ENCODE measurements at regions not wholly inside any gene's neighbourhood (a gene's known extent, or its start where the extent isn't known, plus 50 kb on each side); places are given as distances from the start of the nearest gene placed in this dataset.

- CTCF ChIA-PET, result no interaction called here
- intact Hi-C loops (cut with DNase I, micrococcal nuclease), result no loop called here
- Mint-ChIP-seq H3K36me3 (ENCODE audit: low read depth) (no peaks in the 10 kb centered on the region), H3K27me3 (peaks cover 42% of the 10 kb centered on the region), H3K27ac (no peak overlapping the region), H3K4me3 (no peak overlapping the region), H3K4me1 (ENCODE audit: low read depth) (no peaks in the 10 kb centered on the region), H3K9me3 (no peaks in the 10 kb centered on the region)
- DNase-seq, result no peak
- Histone ChIP-seq H3K36me3 (ENCODE audit: insufficient read depth, low read length) (no peaks in the 10 kb centered on the region), H3K4me3 (ENCODE audit: low read length) (no peak overlapping the region), H3K4me1 (ENCODE audit: insufficient read depth, low read length) (no peaks in the 10 kb centered on the region), H3K9me3 (ENCODE audit: control insufficient read depth in 1 of 2, insufficient read depth in 1 of 2, low read length in 2 of 2) (no peaks in the 10 kb centered on the region), H3K27ac (ENCODE audit: low read depth in 1 of 2, low read length in 2 of 2) (no peak overlapping the region), H3K27me3 (ENCODE audit: control insufficient read depth in 1 of 2, insufficient read depth in 2 of 2, low read length in 2 of 2) (peaks cover 4 to 8% of the 10 kb centered on the region in 2 experiments)
- POLR2A ChIA-PET, result no interaction called here
- no peak for TF ChIP-seq CTCF (IDR thresholded peaks at IDR 0.05)
- no peak for ATAC-seq (ENCODE audit: poor library complexity)
These were observed 53.2 kb upstream of the FSTL4 start for GRCh38 chr5:133665571-133665970.

GRCh38 chr5:133664422-133664821, 52.1 kb upstream of the FSTL4 start:
- Histone ChIP-seq H3K36me3 (ENCODE audit: insufficient read depth, low read length) (no peaks in the 10 kb centered on the region), H3K4me3 (ENCODE audit: low read length) (no peak overlapping the region), H3K4me1 (ENCODE audit: insufficient read depth, low read length) (no peaks in the 10 kb centered on the region), H3K9me3 (ENCODE audit: control insufficient read depth in 1 of 2, insufficient read depth in 1 of 2, low read length in 2 of 2) (no peaks in the 10 kb centered on the region), H3K27ac (ENCODE audit: low read depth in 1 of 2, low read length in 2 of 2) (no peak overlapping the region), H3K27me3 (ENCODE audit: control insufficient read depth in 1 of 2, insufficient read depth in 2 of 2, low read length in 2 of 2) (peaks cover 4 to 8% of the 10 kb centered on the region in 2 experiments)
- DNase-seq (no peak), ATAC-seq (ENCODE audit: poor library complexity) (no peak)
- TF ChIP-seq CTCF (IDR thresholded peaks at IDR 0.05), result no peak
- no peak overlapping the region for H3K27ac Mint-ChIP-seq
- H3K4me3 Mint-ChIP-seq, result no peak overlapping the region
- peaks cover 42% of the 10 kb centered on the region for H3K27me3 Mint-ChIP-seq
- no peaks in the 10 kb centered on the region for H3K4me1 Mint-ChIP-seq (ENCODE audit: low read depth)
- CTCF ChIA-PET, result no interaction called here
- no peaks in the 10 kb centered on the region for H3K36me3 Mint-ChIP-seq (ENCODE audit: low read depth)
- POLR2A ChIA-PET, result no interaction called here
- no peaks in the 10 kb centered on the region for H3K9me3 Mint-ChIP-seq
- intact Hi-C loops (cut with DNase I, micrococcal nuclease), result no loop called here

- POLR2A ChIA-PET, result interaction anchor here (0.6 kb wide), 1 partner anchor 182 kb away, joined by 3 read pairs; no protein-coding TSS in a partner anchor
- no peak for ATAC-seq (ENCODE audit: poor library complexity)
These were observed 51.2 kb upstream of the FSTL4 start for GRCh38 chr5:133663397-133664054.

More at GRCh38 chr5:133663397-133664054, 51.2 kb upstream of the FSTL4 start:
- H3K27ac Mint-ChIP-seq, result no peak overlapping the region
- Histone ChIP-seq H3K4me1 (ENCODE audit: insufficient read depth, low read length) (no peaks in the 10 kb centered on the region), H3K36me3 (ENCODE audit: insufficient read depth, low read length) (no peaks in the 10 kb centered on the region), H3K4me3 (ENCODE audit: low read length) (no peak overlapping the region), H3K27ac (ENCODE audit: low read depth in 1 of 2, low read length in 2 of 2) (no peak overlapping the region), H3K9me3 (ENCODE audit: control insufficient read depth in 1 of 2, insufficient read depth in 1 of 2, low read length in 2 of 2) (no peaks in the 10 kb centered on the region), H3K27me3 (ENCODE audit: control insufficient read depth in 1 of 2, insufficient read depth in 2 of 2, low read length in 2 of 2) (peaks cover 0 to 8% of the 10 kb centered on the region in 2 experiments)
- H3K36me3 Mint-ChIP-seq (ENCODE audit: low read depth), result no peaks in the 10 kb centered on the region
- no peak for DNase-seq
- no peaks in the 10 kb centered on the region for H3K9me3 Mint-ChIP-seq
- no peak overlapping the region for H3K4me3 Mint-ChIP-seq
- intact Hi-C loops (cut with DNase I, micrococcal nuclease), result no loop called here
- no peaks in the 10 kb centered on the region for H3K4me1 Mint-ChIP-seq (ENCODE audit: low read depth)
- no peak for TF ChIP-seq CTCF (IDR thresholded peaks at IDR 0.05)
- H3K27me3 Mint-ChIP-seq, result peaks cover 43% of the 10 kb centered on the region
- CTCF ChIA-PET, result no interaction called here
